GM23338 (cell line): ENCODE measurements at regions not wholly inside any gene's neighbourhood (a gene's known extent, or its start where the extent isn't known, plus 50 kb on each side); places are given as distances from the start of the nearest gene placed in this dataset.

Experiments
- ATAC-seq: fragments of 200-7000 bp; cut with Tn5 transposase; 3 replicates; pipeline ENCODE4 v1.9.1; 2020
- DNase-seq: peaks from one replicate; pipeline ENCODE4 v3.0.0-alpha.2; 2015; ENCODE audit warnings: low spot score
- H2AFZ ChIP-seq: fragments of 200-600 bp; sonication (generic); 2 replicates; pipeline ENCODE4 v1.8.0; 2016; ENCODE audit warnings: antibody characterized with exemption, mild to moderate bottlenecking, moderate library complexity
- H3F3A ChIP-seq: fragments of 200-600 bp; sonication (generic); replicated peaks from 2 replicates; pipeline ENCODE4 v1.8.0; 2017; ENCODE audit warnings: antibody characterized with exemption, mixed run types, low read depth
- H3K27ac ChIP-seq: fragments of 200-600 bp; sonication (generic); 2 replicates; pipeline ENCODE4 v1.6.1; 2016; ENCODE audit warnings: low read depth
- H3K27me3 ChIP-seq: fragments of 200-600 bp; sonication (generic); 2 replicates; pipeline ENCODE4 v1.8.0; 2016; ENCODE audit warnings: mild to moderate bottlenecking, mixed run types, moderate library complexity; ENCODE audit not compliant: insufficient read depth
- H3K36me3 ChIP-seq: fragments of 200-600 bp; sonication (generic); 2 replicates; pipeline ENCODE4 v1.8.0; 2016; ENCODE audit warnings: mild to moderate bottlenecking; ENCODE audit not compliant: insufficient read depth
- H3K4me1 ChIP-seq: fragments of 200-600 bp; sonication (generic); 2 replicates; pipeline ENCODE4 v1.8.0; 2016; ENCODE audit warnings: mild to moderate bottlenecking, moderate library complexity; ENCODE audit not compliant: insufficient read depth
- H3K4me2 ChIP-seq: fragments of 200-600 bp; sonication (generic); 2 replicates; pipeline ENCODE4 v1.7.1; 2017; ENCODE audit warnings: mixed run types
- H3K4me3 ChIP-seq: fragments of 200-600 bp; sonication (generic); 2 replicates; pipeline ENCODE4 v1.6.1; 2016; ENCODE audit warnings: mixed run types
- H3K79me2 ChIP-seq: fragments of 200-600 bp; sonication (generic); replicated peaks from 2 replicates; pipeline ENCODE4 v1.8.0; 2017; ENCODE audit warnings: mild to moderate bottlenecking; ENCODE audit not compliant: insufficient read depth
- H3K9me2 ChIP-seq: fragments of 200-600 bp; sonication (generic); 2 replicates; pipeline ENCODE4 v1.8.0; 2017; ENCODE audit not compliant: insufficient read depth
- H4K20me1 ChIP-seq: fragments of 200-600 bp; sonication (generic); replicated peaks from 2 replicates; pipeline ENCODE4 v1.8.0; 2017; ENCODE audit warnings: mild to moderate bottlenecking; ENCODE audit not compliant: insufficient read depth
- H3K27ac Mint-ChIP-seq: 2 replicates; pipeline ENCODE4 v1.8.0; 2020; ENCODE audit warnings: inconsistent platforms, mild to moderate bottlenecking, moderate library complexity, mixed read lengths
- H3K27me3 Mint-ChIP-seq: 3 replicates; pipeline ENCODE4 v1.8.0; 2022; ENCODE audit warnings: low read depth, mild to moderate bottlenecking, moderate library complexity, mixed read lengths, inconsistent platforms; ENCODE audit not compliant: insufficient read depth, poor library complexity
- H3K36me3 Mint-ChIP-seq: 3 replicates; pipeline ENCODE4 v1.8.0; 2021; ENCODE audit warnings: low read depth, mild to moderate bottlenecking, inconsistent platforms, moderate library complexity, mixed read lengths
- H3K4me1 Mint-ChIP-seq: 3 replicates; pipeline ENCODE4 v1.8.0; 2020; ENCODE audit warnings: mild to moderate bottlenecking, inconsistent platforms, mixed read lengths
- H3K4me3 Mint-ChIP-seq: 3 replicates; pipeline ENCODE4 v1.8.0; 2021; ENCODE audit warnings: moderate library complexity, mild to moderate bottlenecking, inconsistent platforms, mixed read lengths
- H3K9me3 Mint-ChIP-seq: 3 replicates; pipeline ENCODE4 v1.8.0; 2020; ENCODE audit warnings: moderate library complexity, mild to moderate bottlenecking, inconsistent platforms, mixed read lengths
- CREB1 ChIP-seq: fragments of 250-450 bp; sonication (Bioruptor Pico); IDR thresholded peaks from 2 replicates; pipeline ENCODE4 v1.5.0; 2020; ENCODE audit warnings: low read depth, mild to moderate bottlenecking, moderate library complexity
- CTCF ChIP-seq, 2 experiments: fragments of 200-600 bp in 1 of 2; sonication (generic) in 1 of 2; conservative IDR thresholded peaks; 2 replicates each; pipeline versions ENCODE4 v1.5.1 to v1.6.1; 2016 to 2017; ENCODE audit warnings: antibody characterized with exemption in 2 of 2, low read depth in 2 of 2, mild to moderate bottlenecking in 2 of 2, moderate library complexity in 1 of 2
- EZH2 ChIP-seq: fragments of 200-600 bp; sonication (generic); IDR thresholded peaks from one replicate; pipeline ENCODE4 v1.8.0; 2017; ENCODE audit warnings: antibody characterized with exemption, mild to moderate bottlenecking, low read depth; ENCODE audit not compliant: unreplicated experiment
- EZH2phosphoT487 ChIP-seq: fragments of 200-600 bp; sonication (generic); IDR thresholded peaks from one replicate; pipeline ENCODE4 v1.8.1; 2018; ENCODE audit warnings: antibody characterized with exemption; ENCODE audit not compliant: unreplicated experiment
- JUNB ChIP-seq: IDR thresholded peaks from one replicate; pipeline ENCODE4 v1.6.1; 2016; ENCODE audit warnings: antibody characterized with exemption; ENCODE audit not compliant: unreplicated experiment
- NANOG ChIP-seq: IDR thresholded peaks from 2 replicates; pipeline ENCODE4 v1.6.1; 2016; ENCODE audit warnings: antibody characterized with exemption, borderline replicate concordance
- POLR2AphosphoS5 ChIP-seq: IDR thresholded peaks from 2 replicates; pipeline ENCODE4 v1.6.1; 2016; ENCODE audit warnings: antibody characterized with exemption, low read depth
- REST ChIP-seq: IDR thresholded peaks from one replicate; pipeline ENCODE4 v1.6.1; 2018; ENCODE audit warnings: antibody characterized with exemption; ENCODE audit not compliant: unreplicated experiment
- STAT1 ChIP-seq: IDR thresholded peaks from one replicate; pipeline ENCODE4 v1.6.1; 2016; ENCODE audit warnings: antibody characterized with exemption; ENCODE audit not compliant: unreplicated experiment
- ZNF114 ChIP-seq: fragments of 250-450 bp; sonication (Bioruptor Pico); IDR thresholded peaks from 2 replicates; pipeline ENCODE4 v1.5.0; 2020; ENCODE audit warnings: mild to moderate bottlenecking, moderate library complexity
- ZNF331 ChIP-seq: fragments of 250-450 bp; sonication (Bioruptor Pico); IDR thresholded peaks from 2 replicates; pipeline ENCODE4 v1.5.0; 2020; ENCODE audit warnings: low read depth, mild to moderate bottlenecking, moderate library complexity
- ZNF462 ChIP-seq: fragments of 250-450 bp; sonication (Bioruptor Pico); IDR thresholded peaks from 2 replicates; pipeline ENCODE4 v1.5.0; 2020; ENCODE audit warnings: mild to moderate bottlenecking, moderate library complexity
- TF ChIP-seq, protein P1 (sequence below): IDR thresholded peaks from 2 replicates; pipeline ENCODE4 v1.6.1; 2016; ENCODE audit warnings: antibody characterized with exemption

DNA sequence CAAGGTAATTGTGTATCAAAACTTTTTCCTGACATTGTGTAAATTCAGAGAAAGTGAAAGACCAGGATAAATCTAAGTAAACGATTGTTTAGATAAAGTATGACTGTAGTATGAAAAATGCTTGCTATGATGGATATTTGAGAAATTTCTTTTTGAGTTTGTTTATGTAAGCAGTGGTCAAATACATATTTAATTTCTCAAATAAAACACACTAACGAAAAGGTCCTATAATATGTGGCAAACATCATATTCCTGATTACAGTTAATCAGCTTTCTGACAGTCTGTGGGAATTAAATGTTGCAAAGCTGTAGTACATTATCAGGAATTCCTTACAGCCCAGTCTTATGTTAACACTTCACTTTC lies 636.9 kb downstream of the MMUT start:
- no peaks in the 10 kb centered on the region for H3K79me2 ChIP-seq

More for the DNA sequence above, 636.9 kb downstream of the MMUT start:
- Histone ChIP-seq H2AFZ (no peak overlapping the region), H3K4me2 (no peak overlapping the region), H3K27ac (no peak overlapping the region), H4K20me1 (no peaks in the 10 kb centered on the region), H3K36me3 (no peaks in the 10 kb centered on the region), H3K27me3 (no peaks in the 10 kb centered on the region), H3K4me3 (no peak overlapping the region), H3F3A (no peaks in the 10 kb centered on the region), H3K4me1 (peaks cover 13% of the 10 kb centered on the region; the same call in 1 of the 2 replicates), H3K9me2 (peaks cover 3% of the 10 kb centered on the region; the same call in 1 of the 2 replicates)
- no peak for TF ChIP-seq ZNF331 (CRISPR knock-in tag)
- no peak for TF ChIP-seq STAT1
- TF ChIP-seq EZH2phosphoT487 = no peak
- no peak for TF ChIP-seq CTCF (conservative IDR thresholded peaks at IDR 0.05; ENCODE audit: low read depth in 2 of 2)
- TF ChIP-seq JUNB = no peak
- TF ChIP-seq ZNF462 (CRISPR knock-in tag) = no peak
- no peak for TF ChIP-seq REST
- TF ChIP-seq, protein P1, sequence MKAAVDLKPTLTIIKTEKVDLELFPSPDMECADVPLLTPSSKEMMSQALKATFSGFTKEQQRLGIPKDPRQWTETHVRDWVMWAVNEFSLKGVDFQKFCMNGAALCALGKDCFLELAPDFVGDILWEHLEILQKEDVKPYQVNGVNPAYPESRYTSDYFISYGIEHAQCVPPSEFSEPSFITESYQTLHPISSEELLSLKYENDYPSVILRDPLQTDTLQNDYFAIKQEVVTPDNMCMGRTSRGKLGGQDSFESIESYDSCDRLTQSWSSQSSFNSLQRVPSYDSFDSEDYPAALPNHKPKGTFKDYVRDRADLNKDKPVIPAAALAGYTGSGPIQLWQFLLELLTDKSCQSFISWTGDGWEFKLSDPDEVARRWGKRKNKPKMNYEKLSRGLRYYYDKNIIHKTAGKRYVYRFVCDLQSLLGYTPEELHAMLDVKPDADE = no peak
- no peak for TF ChIP-seq CREB1 (CRISPR knock-in tag)
- TF ChIP-seq EZH2 = no peak
- no peak for TF ChIP-seq NANOG
- TF ChIP-seq POLR2AphosphoS5 = no peak
- TF ChIP-seq ZNF114 (CRISPR knock-in tag) = no peak
- Mint-ChIP-seq H3K4me1 (peaks cover 4% of the 10 kb centered on the region; the same call in 1 of the 3 replicates), H3K4me3 (no peak overlapping the region), H3K27me3 (no peaks in the 10 kb centered on the region), H3K9me3 (no peaks in the 10 kb centered on the region; the same call in 2 of the 3 replicates), H3K36me3 (no peaks in the 10 kb centered on the region), H3K27ac (no peak overlapping the region)
- no peak for ATAC-seq
- no peak for DNase-seq
